ENCODE measurements at regions not wholly inside any gene's neighbourhood (a gene's known extent, or its start where the extent isn't known, plus 50 kb on each side); places are given as distances from the start of the nearest gene placed in this dataset.
"Not testable (repeated sequence)": the region's sequence is repeated elsewhere in the genome, so short reads cannot be mapped to it uniquely, and the experiment has no call there.

DNA sequence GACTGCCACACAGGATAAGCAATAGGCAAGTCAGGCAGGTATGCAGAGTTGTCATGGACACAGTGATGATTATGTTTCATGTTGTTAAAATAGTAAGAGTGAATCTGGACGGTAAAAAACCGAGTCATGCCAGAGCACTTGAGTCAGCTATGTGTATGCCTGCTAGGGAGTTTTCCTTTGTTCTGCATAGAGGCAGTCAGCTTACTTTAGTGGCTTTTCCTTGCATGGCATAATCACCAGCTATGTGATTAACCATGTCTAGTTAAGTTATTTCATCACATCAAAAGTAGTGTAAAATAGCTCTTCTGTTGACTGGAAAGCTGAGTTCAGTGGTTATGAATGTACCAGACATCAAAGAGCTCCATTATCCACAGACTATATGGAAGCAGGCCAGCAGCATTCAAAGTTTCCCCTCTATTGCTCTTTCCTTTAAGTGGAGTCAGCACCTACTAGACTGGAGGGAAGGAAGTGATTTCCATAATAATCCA, 989.8 kb downstream of the TLE1 start:
- DNase-seq (ENCODE audit: low read depth in 2 of 3, low spot score in 2 of 3), result no peak

DNA sequence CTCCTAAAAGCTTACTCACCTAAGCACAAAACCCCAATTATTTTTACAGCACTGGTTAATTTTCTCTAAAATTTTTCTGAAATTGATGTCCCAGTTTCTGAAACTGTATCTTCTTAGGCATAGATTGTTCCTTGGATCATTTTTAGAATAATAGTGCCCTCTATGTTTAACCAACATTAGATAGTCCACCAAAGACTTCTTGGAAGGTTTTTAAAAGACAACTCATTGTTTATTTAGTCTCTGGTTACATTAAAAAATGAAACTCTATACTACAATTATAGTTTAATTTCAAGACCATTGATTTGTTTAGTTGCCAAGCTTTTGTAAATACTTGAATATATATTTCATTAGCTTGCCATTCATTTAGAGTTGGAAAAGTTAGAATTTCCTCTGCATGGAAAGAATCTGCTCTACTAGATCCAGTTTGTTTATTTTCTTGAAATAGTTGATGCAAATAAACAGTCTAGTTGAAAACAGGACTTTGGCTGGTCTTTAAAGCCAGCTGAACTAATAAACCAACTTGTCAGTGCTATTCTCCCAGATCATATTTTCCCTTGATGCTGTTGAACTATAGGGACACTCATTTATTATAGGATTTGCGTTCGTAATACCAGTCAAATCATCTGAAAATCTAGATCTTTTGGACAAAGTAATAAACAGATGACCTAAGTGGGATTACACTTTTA, 990.5 kb downstream of the TLE1 start:
- DNase-seq (ENCODE audit: low read depth in 2 of 3, low spot score in 2 of 3), result no peak

DNA sequence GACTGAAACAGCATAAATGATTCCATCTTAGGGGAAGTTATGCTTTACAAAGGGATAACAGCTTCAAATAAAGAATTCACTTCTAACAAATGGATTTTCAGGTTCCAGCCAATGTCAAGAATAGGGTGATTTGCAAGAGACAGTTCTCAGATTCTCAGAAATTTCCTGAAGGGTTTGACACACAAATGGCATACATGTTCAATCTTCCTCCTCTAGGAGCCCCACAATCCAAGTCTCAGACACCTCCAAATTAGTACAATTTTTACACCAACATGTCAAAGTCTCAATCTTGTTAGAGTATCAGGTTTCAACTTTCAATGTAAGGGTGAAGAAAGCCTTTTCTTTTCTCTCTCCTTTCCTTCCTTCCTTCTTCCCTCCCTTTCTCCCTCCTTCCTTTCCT, 996.6 kb downstream of the TLE1 start:
- DNase-seq (ENCODE audit: low read depth in 2 of 3, low spot score in 2 of 3), result no peak

DNA sequence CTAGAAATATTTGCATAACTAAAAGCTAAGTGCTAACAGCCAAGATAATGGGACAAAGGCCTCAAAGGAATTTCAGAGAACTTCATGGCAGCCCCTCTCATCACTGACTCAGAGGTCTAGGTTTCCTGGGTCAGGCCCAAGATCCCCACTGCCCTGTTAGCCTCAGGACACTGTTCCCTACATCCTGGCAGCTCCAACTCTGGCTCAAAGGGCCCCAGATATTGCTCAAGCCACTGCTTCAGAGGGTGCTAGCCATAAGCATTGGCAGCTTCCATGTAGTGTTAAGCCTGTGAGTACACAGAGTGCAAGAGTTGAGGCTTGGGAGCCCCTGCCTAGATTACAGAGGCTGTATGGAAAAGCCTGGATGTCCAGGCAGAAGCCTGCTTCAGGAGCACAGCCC, 998.1 kb downstream of the TLE1 start:
- DNase-seq (ENCODE audit: low read depth in 2 of 3, low spot score in 2 of 3), result no peak

DNA sequence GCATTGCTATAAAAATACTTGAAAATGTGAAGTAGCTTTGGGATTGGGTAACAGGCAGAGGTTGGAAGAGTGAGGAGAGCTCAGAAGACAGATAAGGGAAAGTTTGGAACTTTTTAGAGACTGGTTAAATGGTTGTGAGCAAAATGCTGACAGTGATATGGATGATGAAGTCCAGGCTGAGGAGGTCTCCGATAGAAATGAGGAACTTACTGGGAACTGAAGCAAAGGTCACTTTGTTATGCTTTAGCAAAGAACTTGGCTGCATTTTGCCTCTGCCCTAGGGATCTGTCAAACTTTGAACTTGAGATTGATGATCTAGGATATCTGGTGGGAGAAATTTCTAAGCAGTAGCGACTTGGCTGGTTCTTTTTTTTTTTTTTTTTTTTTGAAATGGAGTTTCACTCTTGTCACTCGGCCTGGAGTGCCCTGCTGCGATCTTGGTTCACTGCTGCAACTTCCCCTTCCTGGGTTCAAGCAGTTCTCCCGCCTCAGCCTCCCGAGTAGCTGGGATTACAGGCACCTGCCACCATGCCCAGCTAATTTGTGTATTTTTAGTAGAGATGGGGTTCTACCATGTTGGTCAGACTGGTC, 998.9 kb downstream of the TLE1 start:
- no peak for DNase-seq (ENCODE audit: low read depth in 2 of 3, low spot score in 2 of 3)

DNA sequence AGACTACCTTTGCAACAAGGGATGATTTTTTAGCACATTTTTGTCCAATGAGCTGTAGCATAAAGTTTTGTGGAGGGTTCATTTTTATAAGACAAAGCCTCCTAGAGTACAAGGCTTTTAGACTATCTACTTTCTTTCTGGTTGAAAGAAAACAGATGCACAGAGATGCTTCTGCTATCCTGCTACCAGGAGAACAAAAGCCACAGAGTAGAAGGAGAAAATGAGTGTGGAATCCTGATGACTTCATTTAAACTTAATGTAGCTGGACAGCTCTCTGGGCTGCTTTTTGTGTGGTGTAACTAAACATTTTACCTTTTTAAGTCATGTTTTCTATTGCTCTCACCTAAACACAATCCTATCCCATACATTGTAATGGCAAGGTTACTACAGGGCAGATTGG, 1009.4 kb downstream of the TLE1 start:
- DNase-seq (ENCODE audit: low read depth in 2 of 3, low spot score in 2 of 3), result no peak

DNA sequence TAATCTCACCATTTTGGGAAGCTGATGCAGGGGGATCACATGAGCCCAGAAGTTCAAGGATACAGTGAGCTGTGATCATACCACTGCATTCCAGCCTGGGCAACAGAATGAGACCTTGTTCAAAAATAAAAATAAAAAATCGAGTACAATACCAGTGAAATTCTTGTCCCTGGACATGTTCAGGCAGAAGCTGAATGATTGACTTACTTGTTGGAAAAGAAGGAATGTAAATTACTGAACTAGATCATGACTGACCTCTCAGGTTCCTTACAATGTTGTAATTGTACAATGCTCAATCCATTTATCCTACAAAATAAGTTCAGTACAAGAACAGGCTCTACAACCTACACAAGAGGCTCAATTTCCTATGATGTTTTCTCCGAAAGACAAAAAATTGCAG, 1010.4 kb downstream of the TLE1 start:
- no peak for DNase-seq (ENCODE audit: low read depth in 2 of 3, low spot score in 2 of 3)

DNA sequence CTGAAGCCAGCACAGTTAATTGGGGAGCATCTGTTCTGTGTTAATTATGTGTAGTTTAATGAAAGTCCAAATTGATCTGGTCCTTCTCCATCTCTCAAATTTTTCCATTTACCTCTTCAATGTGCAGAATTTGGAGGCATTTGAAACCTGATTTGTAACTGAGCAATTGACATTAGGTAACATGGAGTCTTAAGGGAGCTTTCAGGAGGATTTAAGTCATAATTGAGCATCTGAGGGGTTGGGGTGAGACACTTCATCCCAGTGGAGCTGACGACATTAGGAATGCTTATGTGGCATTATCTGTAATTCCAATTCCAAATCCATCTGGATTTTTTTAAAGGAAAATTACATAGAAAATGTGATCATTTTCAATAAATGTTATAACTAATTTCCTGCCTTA, 1015.9 kb downstream of the TLE1 start:
- no peak for DNase-seq (ENCODE audit: low read depth in 2 of 3, low spot score in 2 of 3)

DNA sequence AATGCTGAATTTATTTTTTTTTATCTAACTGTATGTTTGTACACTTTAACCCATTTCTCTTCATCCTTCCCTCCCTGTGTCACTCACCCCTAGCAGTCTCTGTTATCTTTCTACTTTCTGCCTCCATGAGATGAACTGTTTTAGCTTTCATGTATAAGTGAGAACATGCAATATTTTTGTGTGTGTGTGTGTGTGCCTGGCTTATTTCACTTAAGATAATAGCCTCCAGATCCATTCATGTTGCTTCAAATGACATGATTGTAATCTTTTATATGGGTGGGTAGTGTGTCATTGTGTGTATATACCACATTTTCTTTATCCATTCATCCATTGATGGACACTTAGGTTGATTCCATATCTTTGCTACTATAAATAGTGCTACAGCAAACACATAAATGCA, 1023.9 kb downstream of the TLE1 start:
- DNase-seq (ENCODE audit: low read depth in 2 of 3, low spot score in 2 of 3), result no peak

DNA sequence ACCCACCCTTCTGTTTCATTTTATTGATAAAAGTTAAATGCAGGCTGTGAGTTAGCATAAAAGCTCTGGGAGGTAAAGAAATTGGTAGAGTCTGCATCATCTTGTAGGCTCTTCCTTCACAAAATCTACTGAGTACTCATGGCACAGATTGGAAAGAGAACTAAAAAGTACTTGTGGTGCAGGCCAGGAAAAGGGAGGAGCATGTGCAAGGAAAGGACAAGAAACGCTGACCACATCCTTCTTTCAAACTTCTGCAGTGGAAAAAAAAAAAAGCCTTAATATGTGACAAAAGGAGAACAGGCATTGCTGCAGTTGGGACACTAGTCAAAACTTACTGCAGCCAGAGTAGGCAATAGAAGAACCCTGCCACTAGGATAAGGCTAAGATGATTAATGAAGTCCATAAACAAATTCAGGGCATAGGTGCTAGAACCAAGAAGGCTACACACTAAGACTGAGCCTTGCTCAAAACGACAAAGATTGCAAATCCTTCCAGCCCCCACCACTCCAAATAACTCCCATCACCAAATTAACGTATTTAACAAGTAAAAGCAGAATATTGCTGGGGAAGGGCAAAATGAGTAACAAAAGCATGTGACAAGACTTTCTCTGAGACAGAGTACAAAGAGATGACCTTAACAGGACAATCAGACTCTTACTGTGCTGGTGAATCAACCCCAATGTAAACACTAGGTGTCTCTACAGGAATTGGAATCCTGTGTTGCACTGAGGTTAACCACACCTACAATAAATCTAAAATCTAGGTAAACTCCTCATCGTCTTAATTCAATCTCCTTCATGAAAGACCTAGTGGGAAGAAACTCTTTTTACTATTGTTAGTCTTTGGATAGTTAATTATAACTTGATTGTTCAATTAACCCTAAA, 1024.8 kb downstream of the TLE1 start:
- peak in 2 of 3 donors; percentile 24 to 65 for DNase-seq (ENCODE audit: low read depth in 2 of 3, low spot score in 2 of 3)

DNA sequence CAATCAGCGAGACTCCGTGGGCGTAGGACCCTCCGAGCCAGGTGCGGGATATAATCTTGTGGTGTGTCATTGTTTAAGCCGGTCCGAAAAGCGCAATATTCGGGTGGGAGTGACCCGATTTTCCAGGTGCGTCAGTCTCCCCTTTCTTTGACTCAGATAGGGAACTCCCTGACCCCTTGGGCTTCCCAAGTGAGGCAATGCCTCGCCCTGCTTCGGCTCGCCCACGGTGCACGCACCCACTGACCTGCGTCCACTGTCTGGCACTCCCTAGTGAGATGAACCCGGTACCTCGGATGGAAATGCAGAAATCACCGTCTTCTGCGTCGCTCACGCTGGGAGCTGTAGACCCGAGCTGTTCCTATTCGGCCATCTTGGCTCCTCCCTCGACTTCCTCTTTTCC, 1029.6 kb downstream of the TLE1 start:
- not testable (repeated sequence) for DNase-seq (ENCODE audit: low read depth in 2 of 3, low spot score in 2 of 3)

DNA sequence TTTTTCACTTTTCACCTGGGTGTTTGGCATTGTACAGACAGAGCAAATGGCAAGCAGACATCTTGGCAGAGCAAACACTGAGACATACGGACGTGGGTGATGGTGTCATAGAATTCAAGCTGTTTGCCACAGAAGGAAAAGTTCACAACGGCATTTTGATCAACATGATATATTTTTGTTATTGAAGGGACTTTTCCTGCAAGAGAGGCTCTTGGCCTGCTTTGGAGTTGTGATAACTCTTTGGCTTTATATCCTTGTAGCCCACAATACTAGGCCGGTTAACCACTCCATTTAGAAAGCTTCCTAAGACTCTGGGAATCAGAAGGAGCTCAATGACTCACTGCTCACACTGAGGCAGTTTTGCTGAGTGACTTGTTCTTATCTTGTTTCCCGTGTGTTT, 1038.3 kb downstream of the TLE1 start:
- no peak for DNase-seq (ENCODE audit: low read depth in 2 of 3, low spot score in 2 of 3)

DNA sequence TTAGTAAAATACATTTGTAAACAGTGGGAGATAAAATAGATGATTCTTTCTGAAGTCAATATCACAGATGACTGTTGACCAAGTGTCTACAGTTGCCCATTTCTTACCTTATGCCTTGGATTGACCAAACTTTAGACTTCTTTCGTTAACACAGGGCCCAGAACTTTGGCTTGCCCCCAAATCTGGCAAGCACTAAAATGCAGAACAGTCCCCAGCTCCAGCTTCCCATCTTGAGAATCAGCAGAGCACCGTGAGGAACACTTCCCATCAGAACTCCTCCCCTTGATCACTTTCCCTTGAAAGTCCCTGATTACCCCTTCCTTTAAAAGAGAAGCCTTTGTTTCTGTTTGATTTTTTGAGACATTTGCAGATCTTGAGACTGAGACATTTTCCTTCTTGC, 1039.9 kb downstream of the TLE1 start:
- no peak for DNase-seq (ENCODE audit: low read depth in 2 of 3, low spot score in 2 of 3)

DNA sequence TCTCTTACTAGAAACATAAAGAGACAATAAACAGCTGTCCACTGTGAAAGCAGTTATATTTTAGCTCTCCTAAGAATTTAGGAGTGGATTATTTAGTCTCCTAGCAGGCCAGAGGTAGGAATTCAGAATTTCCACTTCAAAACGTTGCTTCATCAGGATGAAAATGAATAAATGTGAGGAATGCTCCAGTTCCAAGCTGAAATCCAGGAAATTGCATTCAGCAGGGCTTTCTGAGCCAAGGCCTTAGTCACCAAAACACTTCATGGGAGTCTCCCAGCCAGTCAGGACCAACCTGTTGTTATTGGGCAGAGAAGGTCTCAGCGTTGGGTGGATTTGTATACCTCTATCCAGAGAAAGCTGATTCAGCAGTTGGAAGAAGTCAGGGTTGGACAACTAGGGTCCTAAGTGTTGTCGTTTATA, 1040.3 kb downstream of the TLE1 start:
- no peak for DNase-seq (ENCODE audit: low read depth in 2 of 3, low spot score in 2 of 3)

DNA sequence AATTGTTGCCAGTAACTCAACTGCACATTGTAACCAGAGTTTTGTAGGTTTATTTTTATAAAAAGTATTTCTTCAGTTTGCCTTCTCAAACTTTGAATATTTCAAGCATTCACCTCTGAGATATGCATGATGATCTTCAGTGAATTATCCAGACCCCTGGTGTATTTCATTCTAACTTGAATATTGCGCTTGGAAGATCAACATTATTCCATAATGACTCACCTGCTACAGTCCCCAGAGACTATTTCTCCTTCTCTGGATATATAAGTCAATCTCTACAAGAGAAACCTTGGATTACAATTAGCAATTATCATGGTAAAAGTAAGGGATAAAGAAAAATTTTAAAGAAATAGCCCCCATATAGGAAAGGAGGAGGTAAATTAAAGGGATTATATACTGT, 1041.0 kb downstream of the TLE1 start:
- no peak for DNase-seq (ENCODE audit: low read depth in 2 of 3, low spot score in 2 of 3)

DNA sequence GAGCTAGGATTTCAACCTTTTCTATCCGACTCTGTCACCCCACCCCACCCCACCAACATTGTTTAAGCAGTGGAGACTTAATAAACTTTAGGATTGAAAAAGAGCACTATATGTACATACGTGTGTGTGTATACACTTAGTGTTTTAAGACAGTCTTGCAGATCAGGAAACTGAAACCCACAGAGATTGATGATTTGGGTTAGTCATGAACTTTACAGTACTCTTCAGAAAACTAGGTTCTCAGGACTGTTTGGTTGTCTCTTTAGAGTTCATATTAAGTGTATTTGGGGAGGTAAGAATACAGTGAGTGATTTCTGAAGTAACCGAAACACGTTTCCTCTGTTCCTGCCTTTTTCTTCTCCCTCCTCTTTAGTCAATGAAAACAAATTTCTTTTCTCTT, 1043.1 kb downstream of the TLE1 start:
- DNase-seq (ENCODE audit: low read depth in 2 of 3, low spot score in 2 of 3), result no peak

DNA sequence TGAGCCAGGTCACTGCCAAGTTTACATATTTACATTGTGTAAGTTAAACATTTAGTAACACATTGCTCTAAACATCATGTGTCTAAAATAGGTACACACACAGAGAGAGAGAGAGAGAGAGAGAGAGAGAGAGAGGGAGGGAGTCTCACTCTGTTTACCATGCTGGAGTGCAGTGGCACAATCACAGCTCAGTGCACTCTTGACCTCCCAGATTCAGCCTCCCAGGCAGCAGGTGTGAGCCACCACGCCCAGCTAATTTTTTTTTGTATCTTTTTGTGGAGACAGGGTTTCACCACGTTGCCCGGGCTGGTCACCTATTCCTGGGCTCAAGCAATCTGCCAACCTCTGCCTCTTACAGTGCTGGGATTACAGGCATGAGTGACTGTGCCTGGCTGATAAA, 1045.3 kb downstream of the TLE1 start:
- DNase-seq (ENCODE audit: low read depth in 2 of 3, low spot score in 2 of 3), result no peak

DNA sequence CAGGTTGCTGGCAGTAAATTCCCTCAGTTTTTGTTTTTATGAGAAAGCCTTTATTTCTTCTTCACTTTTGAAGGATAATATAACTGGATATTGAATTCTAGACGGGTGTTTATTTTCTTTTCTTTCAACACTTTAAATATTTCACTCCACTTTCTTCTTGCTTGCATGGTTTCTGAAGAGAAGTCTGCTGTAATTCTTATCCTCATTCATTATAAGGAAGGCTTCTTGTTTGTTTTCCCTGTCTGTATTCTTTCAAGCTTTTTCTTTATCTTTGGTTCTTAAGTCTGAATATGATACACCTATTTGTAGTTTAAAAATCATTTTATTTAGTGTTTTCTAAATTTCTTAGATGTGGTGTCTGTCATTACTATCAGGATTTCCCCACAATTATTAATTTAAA, 1054.3 kb downstream of the TLE1 start:
- no peak for DNase-seq (ENCODE audit: low read depth in 2 of 3, low spot score in 2 of 3)

DNA sequence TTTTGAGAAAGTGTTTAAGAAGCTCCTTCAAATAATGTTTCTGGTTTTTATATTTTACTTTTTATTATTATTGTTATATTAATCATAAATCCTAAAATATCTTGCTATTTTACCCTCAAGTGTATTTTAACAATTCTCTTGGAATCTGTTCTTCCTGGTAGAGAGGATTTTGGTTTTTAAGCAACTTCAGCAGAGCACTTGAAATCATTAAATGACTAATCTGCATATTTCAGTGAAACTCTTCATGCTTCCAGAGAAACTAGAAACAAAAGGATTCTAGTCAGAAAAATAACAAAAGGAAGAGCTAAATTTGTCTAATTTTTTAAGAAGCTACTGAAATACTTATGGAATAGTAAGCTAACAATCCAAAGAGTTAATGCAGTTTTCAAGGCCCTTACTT, 1057.3 kb downstream of the TLE1 start:
- no peak for DNase-seq (ENCODE audit: low read depth in 2 of 3, low spot score in 2 of 3)

DNA sequence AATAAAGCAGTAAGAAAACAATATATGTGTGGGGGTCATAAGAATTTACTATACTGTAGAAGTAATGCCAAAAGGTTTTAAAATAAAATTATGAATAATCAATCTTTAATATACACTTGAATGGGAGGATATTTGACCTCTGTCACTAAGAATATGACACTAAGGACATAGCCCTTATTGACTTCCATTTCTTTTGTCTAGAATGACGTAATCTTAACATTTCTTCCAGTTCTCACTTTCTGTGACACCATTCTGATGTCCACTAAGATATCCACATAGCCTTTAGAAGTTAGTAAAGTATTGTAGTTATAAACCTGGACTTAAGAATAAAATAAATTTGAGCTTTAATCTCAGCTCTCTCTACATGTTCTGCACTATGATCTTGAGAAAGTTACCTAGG, 1050.7 kb downstream of the TLE4 start:
- DNase-seq (ENCODE audit: low read depth in 2 of 3, low spot score in 2 of 3), result no peak

DNA sequence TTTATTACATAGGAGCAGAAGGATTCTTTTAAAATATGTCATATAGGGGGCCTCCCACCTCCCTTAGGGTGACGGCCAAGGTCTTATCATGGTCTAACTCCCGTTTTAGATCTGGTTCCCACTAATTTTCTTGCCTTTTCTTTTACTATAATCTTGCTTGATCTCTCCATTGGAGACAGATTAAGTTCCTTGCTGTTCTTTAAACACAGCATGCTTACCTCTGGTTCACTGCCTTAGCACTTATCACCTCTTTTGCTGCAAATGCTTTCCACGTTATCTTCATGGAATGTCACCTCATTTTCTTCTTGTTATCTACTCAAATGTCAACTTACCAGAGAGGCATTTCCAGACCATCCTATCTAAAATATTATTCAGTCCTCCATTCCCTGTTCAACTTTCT, 1047.6 kb downstream of the TLE4 start:
- no peak for DNase-seq (ENCODE audit: low read depth in 2 of 3, low spot score in 2 of 3)

DNA sequence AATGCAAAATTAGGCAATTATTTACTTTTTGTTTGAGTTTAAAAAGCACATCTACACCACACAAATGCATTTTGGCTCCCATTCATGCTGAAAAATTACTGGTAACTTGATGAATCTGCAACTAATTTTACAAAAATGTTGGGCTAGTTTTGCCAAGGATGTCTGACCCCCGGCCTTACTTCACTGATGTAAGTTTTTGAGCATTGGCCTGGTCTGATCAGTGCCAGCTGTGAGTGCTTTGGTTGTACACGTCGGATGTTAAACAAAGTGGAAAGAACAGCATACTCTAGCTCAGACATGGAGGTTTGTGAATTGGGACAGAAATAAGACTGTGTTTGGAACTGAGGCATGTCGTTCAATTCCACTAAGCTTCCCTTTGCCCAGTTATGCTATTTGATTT, 1044.2 kb downstream of the TLE4 start:
- no peak for DNase-seq (ENCODE audit: low read depth in 2 of 3, low spot score in 2 of 3)
